ENCODE measurements at regions not wholly inside any gene's neighbourhood (a gene's known extent, or its start where the extent isn't known, plus 50 kb on each side); places are given as distances from the start of the nearest gene placed in this dataset.
"Not testable (repeated sequence)": the region's sequence is repeated elsewhere in the genome, so short reads cannot be mapped to it uniquely, and the experiment has no call there.

- no peaks in the 10 kb centered on the region for H3K27me3 ChIP-seq (ENCODE audit: control insufficient read depth, insufficient read depth, low read length)
- H3K36me3 ChIP-seq (ENCODE audit: control insufficient read depth, insufficient read depth, low read length): no peaks in the 10 kb centered on the region
- no peaks in the 10 kb centered on the region for H3K4me1 ChIP-seq (ENCODE audit: control insufficient read depth, insufficient read depth, low read length)
- no peak overlapping the region for H3K27ac ChIP-seq (ENCODE audit: low read depth, low read length)
- H3K9ac ChIP-seq (ENCODE audit: low read length): no peak overlapping the region
- no peak overlapping the region for H3K4me3 ChIP-seq (ENCODE audit: low read length)
Measured at GRCh38 chr16:58904291-58904690, 170.2 kb upstream of the GOT2 start.

- H3K36me3 ChIP-seq (ENCODE audit: control insufficient read depth, insufficient read depth, low read length): no peaks in the 10 kb centered on the region
- H3K27me3 ChIP-seq (ENCODE audit: control insufficient read depth, insufficient read depth, low read length): no peaks in the 10 kb centered on the region
- H3K4me1 ChIP-seq (ENCODE audit: control insufficient read depth, insufficient read depth, low read length): no peaks in the 10 kb centered on the region
- H3K9ac ChIP-seq (ENCODE audit: low read length): no peak overlapping the region
- no peak overlapping the region for H3K27ac ChIP-seq (ENCODE audit: low read depth, low read length)
- H3K4me3 ChIP-seq (ENCODE audit: low read length): no peak overlapping the region
Measured at GRCh38 chr16:58889516-58889915, 155.4 kb upstream of the GOT2 start.

- H3K27me3 ChIP-seq (ENCODE audit: control insufficient read depth, insufficient read depth, low read length): no peaks in the 10 kb centered on the region
- no peak overlapping the region for H3K27ac ChIP-seq (ENCODE audit: low read depth, low read length)
- H3K4me1 ChIP-seq (ENCODE audit: control insufficient read depth, insufficient read depth, low read length): no peaks in the 10 kb centered on the region
- no peaks in the 10 kb centered on the region for H3K36me3 ChIP-seq (ENCODE audit: control insufficient read depth, insufficient read depth, low read length)
- no peak overlapping the region for H3K4me3 ChIP-seq (ENCODE audit: low read length)
- no peak overlapping the region for H3K9ac ChIP-seq (ENCODE audit: low read length)
Measured at GRCh38 chr16:58885528-58886170, 151.5 kb upstream of the GOT2 start.

- H3K4me1 ChIP-seq (ENCODE audit: control insufficient read depth, insufficient read depth, low read length): no peaks in the 10 kb centered on the region
- no peak overlapping the region for H3K4me3 ChIP-seq (ENCODE audit: low read length)
- H3K27ac ChIP-seq (ENCODE audit: low read depth, low read length): no peak overlapping the region
- no peaks in the 10 kb centered on the region for H3K36me3 ChIP-seq (ENCODE audit: control insufficient read depth, insufficient read depth, low read length)
- H3K9ac ChIP-seq (ENCODE audit: low read length): no peak overlapping the region
- no peaks in the 10 kb centered on the region for H3K27me3 ChIP-seq (ENCODE audit: control insufficient read depth, insufficient read depth, low read length)
Measured at GRCh38 chr16:58884141-58884540, 150.0 kb upstream of the GOT2 start.

- H3K4me1 ChIP-seq (ENCODE audit: control insufficient read depth, insufficient read depth, low read length): no peaks in the 10 kb centered on the region
- H3K4me3 ChIP-seq (ENCODE audit: low read length): no peak overlapping the region
- no peak overlapping the region for H3K27ac ChIP-seq (ENCODE audit: low read depth, low read length)
- H3K9ac ChIP-seq (ENCODE audit: low read length): no peak overlapping the region
- no peaks in the 10 kb centered on the region for H3K27me3 ChIP-seq (ENCODE audit: control insufficient read depth, insufficient read depth, low read length)
- H3K36me3 ChIP-seq (ENCODE audit: control insufficient read depth, insufficient read depth, low read length): no peaks in the 10 kb centered on the region
Measured at GRCh38 chr16:58883131-58883530, 149.0 kb upstream of the GOT2 start.

GRCh38 chr16:58882292-58882691 lies 148.2 kb upstream of the GOT2 start:
- H3K27ac ChIP-seq (ENCODE audit: low read depth, low read length): no peak overlapping the region
- H3K36me3 ChIP-seq (ENCODE audit: control insufficient read depth, insufficient read depth, low read length): no peaks in the 10 kb centered on the region
- no peak overlapping the region for H3K9ac ChIP-seq (ENCODE audit: low read length)
- H3K27me3 ChIP-seq (ENCODE audit: control insufficient read depth, insufficient read depth, low read length): no peaks in the 10 kb centered on the region
- H3K4me3 ChIP-seq (ENCODE audit: low read length): no peak overlapping the region
- no peaks in the 10 kb centered on the region for H3K4me1 ChIP-seq (ENCODE audit: control insufficient read depth, insufficient read depth, low read length)

- H3K4me3 ChIP-seq (ENCODE audit: low read length); H3K4me1 ChIP-seq (ENCODE audit: control insufficient read depth, insufficient read depth, low read length); H3K27ac ChIP-seq (ENCODE audit: low read depth, low read length): not testable (repeated sequence)
Measured at GRCh38 chr16:58878641-58879040, 144.5 kb upstream of the GOT2 start.

GRCh38 chr16:58866935-58867334 lies 132.8 kb upstream of the GOT2 start:
- H3K27me3 ChIP-seq (ENCODE audit: control insufficient read depth, insufficient read depth, low read length): no peaks in the 10 kb centered on the region
- H3K36me3 ChIP-seq (ENCODE audit: control insufficient read depth, insufficient read depth, low read length): no peaks in the 10 kb centered on the region
- no peaks in the 10 kb centered on the region for H3K4me1 ChIP-seq (ENCODE audit: control insufficient read depth, insufficient read depth, low read length)
- no peak overlapping the region for H3K4me3 ChIP-seq (ENCODE audit: low read length)
- no peak overlapping the region for H3K9ac ChIP-seq (ENCODE audit: low read length)
- H3K27ac ChIP-seq (ENCODE audit: low read depth, low read length): no peak overlapping the region

More at GRCh38 chr16:58878641-58879040, 144.5 kb upstream of the GOT2 start:
- H3K27me3 ChIP-seq (ENCODE audit: control insufficient read depth, insufficient read depth, low read length); H3K9ac ChIP-seq (ENCODE audit: low read length); H3K36me3 ChIP-seq (ENCODE audit: control insufficient read depth, insufficient read depth, low read length): not testable (repeated sequence)

GRCh38 chr16:58863761-58864160 lies 129.6 kb upstream of the GOT2 start:
- Histone ChIP-seq H3K27me3 (ENCODE audit: control insufficient read depth, insufficient read depth, low read length) (no peaks in the 10 kb centered on the region), H3K4me3 (ENCODE audit: low read length) (no peak overlapping the region), H3K36me3 (ENCODE audit: control insufficient read depth, insufficient read depth, low read length) (no peaks in the 10 kb centered on the region), H3K27ac (ENCODE audit: low read depth, low read length) (no peak overlapping the region), H3K9ac (ENCODE audit: low read length) (no peak overlapping the region), H3K4me1 (ENCODE audit: control insufficient read depth, insufficient read depth, low read length) (no peaks in the 10 kb centered on the region)

- H3K27ac ChIP-seq (ENCODE audit: low read depth, low read length): no peak overlapping the region
- no peaks in the 10 kb centered on the region for H3K27me3 ChIP-seq (ENCODE audit: control insufficient read depth, insufficient read depth, low read length)
- H3K9ac ChIP-seq (ENCODE audit: low read length): no peak overlapping the region
- H3K4me1 ChIP-seq (ENCODE audit: control insufficient read depth, insufficient read depth, low read length): no peaks in the 10 kb centered on the region
- H3K4me3 ChIP-seq (ENCODE audit: low read length): no peak overlapping the region
- H3K36me3 ChIP-seq (ENCODE audit: control insufficient read depth, insufficient read depth, low read length): no peaks in the 10 kb centered on the region
Measured at GRCh38 chr16:58863042-58863441, 128.9 kb upstream of the GOT2 start.

- Histone ChIP-seq H3K27ac (ENCODE audit: low read depth, low read length) (no peak overlapping the region), H3K36me3 (ENCODE audit: control insufficient read depth, insufficient read depth, low read length) (no peaks in the 10 kb centered on the region), H3K4me3 (ENCODE audit: low read length) (no peak overlapping the region), H3K27me3 (ENCODE audit: control insufficient read depth, insufficient read depth, low read length) (no peaks in the 10 kb centered on the region), H3K4me1 (ENCODE audit: control insufficient read depth, insufficient read depth, low read length) (no peaks in the 10 kb centered on the region), H3K9ac (ENCODE audit: low read length) (no peak overlapping the region)
Measured at GRCh38 chr16:58862334-58863021, 128.4 kb upstream of the GOT2 start.

- H3K9ac ChIP-seq (ENCODE audit: low read length): no peak overlapping the region
- no peak overlapping the region for H3K4me3 ChIP-seq (ENCODE audit: low read length)
- no peaks in the 10 kb centered on the region for H3K36me3 ChIP-seq (ENCODE audit: control insufficient read depth, insufficient read depth, low read length)
- H3K4me1 ChIP-seq (ENCODE audit: control insufficient read depth, insufficient read depth, low read length): no peaks in the 10 kb centered on the region
- no peaks in the 10 kb centered on the region for H3K27me3 ChIP-seq (ENCODE audit: control insufficient read depth, insufficient read depth, low read length)
- H3K27ac ChIP-seq (ENCODE audit: low read depth, low read length): no peak overlapping the region
Measured at GRCh38 chr16:58859958-58860669, 126.0 kb upstream of the GOT2 start.

Measured in rectal smooth muscle tissue (tissue), 1 donor.